LNCAP (cell line): ENCODE measurements at regions not wholly inside any gene's neighbourhood (a gene's known extent, or its start where the extent isn't known, plus 50 kb on each side); places are given as distances from the start of the nearest gene placed in this dataset.

ENCODE experiments used
- CTCF ChIP-seq: fragments of 450-650 bp; IDR thresholded peaks from 2 replicates; pipeline ENCODE4 v1.5.1; 2017; ENCODE audit warnings: mild to moderate bottlenecking

- no peak for TF ChIP-seq CTCF
Observed at GRCh38 chr18:49677762-49678413, 116.0 kb downstream of the LIPG start.

GRCh38 chr18:49677081-49677480, 115.2 kb downstream of the LIPG start:
- no peak for TF ChIP-seq CTCF

- no peak for TF ChIP-seq CTCF
Observed at GRCh38 chr18:49673281-49673680, 111.4 kb downstream of the LIPG start.

GRCh38 chr18:49672853-49673252, 111.0 kb downstream of the LIPG start:
- TF ChIP-seq CTCF: no peak

GRCh38 chr18:49669403-49669802, 107.5 kb downstream of the LIPG start:
- no peak for TF ChIP-seq CTCF

GRCh38 chr18:49668574-49669275, 106.9 kb downstream of the LIPG start:
- TF ChIP-seq CTCF: no peak

- no peak for TF ChIP-seq CTCF
Observed at GRCh38 chr18:49667462-49667861, 105.6 kb downstream of the LIPG start.
